ENCODE measurements at regions not wholly inside any gene's neighbourhood (a gene's known extent, or its start where the extent isn't known, plus 50 kb on each side); places are given as distances from the start of the nearest gene placed in this dataset.

GRCh38 chr6:63434943-63435342 is 115.2 kb upstream of the LGSN start:
- DNase-seq (ENCODE audit: low read depth, low spot score), result no peak
- in situ Hi-C loops (cut with HindIII; ENCODE audit: low pct_unique_long_range_greater_than_20kb, low sequenced_read_pairs), result no loop called here

- no peak for DNase-seq (ENCODE audit: low read depth, low spot score)
These were observed 116.6 kb upstream of the LGSN start for GRCh38 chr6:63436356-63436755.

GRCh38 chr6:63437058-63437457 is 117.3 kb upstream of the LGSN start:
- in situ Hi-C loops (cut with HindIII; ENCODE audit: low pct_unique_long_range_greater_than_20kb, low sequenced_read_pairs), result no loop called here
- DNase-seq (ENCODE audit: low read depth, low spot score), result no peak

More at GRCh38 chr6:63436356-63436755, 116.6 kb upstream of the LGSN start:
- in situ Hi-C loops (cut with HindIII; ENCODE audit: low pct_unique_long_range_greater_than_20kb, low sequenced_read_pairs), result no loop called here

GRCh38 chr6:63440057-63440456 is 120.3 kb upstream of the LGSN start:
- in situ Hi-C loops (cut with HindIII; ENCODE audit: low pct_unique_long_range_greater_than_20kb, low sequenced_read_pairs), result no loop called here
- DNase-seq (ENCODE audit: low read depth, low spot score), result peak; percentile 30

- in situ Hi-C loops (cut with HindIII; ENCODE audit: low pct_unique_long_range_greater_than_20kb, low sequenced_read_pairs), result no loop called here
- no peak for DNase-seq (ENCODE audit: low read depth, low spot score)
These were observed 120.8 kb upstream of the LGSN start for GRCh38 chr6:63440594-63440993.

GRCh38 chr6:63441266-63441956 is 121.6 kb upstream of the LGSN start:
- in situ Hi-C loops (cut with HindIII; ENCODE audit: low pct_unique_long_range_greater_than_20kb, low sequenced_read_pairs), result no loop called here
- no peak for DNase-seq (ENCODE audit: low read depth, low spot score)

GRCh38 chr6:63442870-63443269 is 123.1 kb upstream of the LGSN start:
- no peak for DNase-seq (ENCODE audit: low read depth, low spot score)
- in situ Hi-C loops (cut with HindIII; ENCODE audit: low pct_unique_long_range_greater_than_20kb, low sequenced_read_pairs), result no loop called here

GRCh38 chr6:63444768-63445167 is 125.0 kb upstream of the LGSN start:
- no peak for DNase-seq (ENCODE audit: low read depth, low spot score)
- in situ Hi-C loops (cut with HindIII; ENCODE audit: low pct_unique_long_range_greater_than_20kb, low sequenced_read_pairs), result no loop called here

- in situ Hi-C loops (cut with HindIII; ENCODE audit: low pct_unique_long_range_greater_than_20kb, low sequenced_read_pairs), result no loop called here
- no peak for DNase-seq (ENCODE audit: low read depth, low spot score)
These were observed 125.9 kb upstream of the LOC128125822 start for GRCh38 chr6:63446405-63446804.

- DNase-seq (ENCODE audit: low read depth, low spot score), result no peak
- in situ Hi-C loops (cut with HindIII; ENCODE audit: low pct_unique_long_range_greater_than_20kb, low sequenced_read_pairs), result no loop called here
These were observed 125.1 kb upstream of the LOC128125822 start for GRCh38 chr6:63447134-63447533.

GRCh38 chr6:63448229-63448628 is 124.1 kb upstream of the LOC128125822 start:
- no peak for DNase-seq (ENCODE audit: low read depth, low spot score)
- in situ Hi-C loops (cut with HindIII; ENCODE audit: low pct_unique_long_range_greater_than_20kb, low sequenced_read_pairs), result no loop called here

- DNase-seq (ENCODE audit: low read depth, low spot score), result no peak
- in situ Hi-C loops (cut with HindIII; ENCODE audit: low pct_unique_long_range_greater_than_20kb, low sequenced_read_pairs), result no loop called here
These were observed 122.6 kb upstream of the LOC128125822 start for GRCh38 chr6:63449714-63450113.

GRCh38 chr6:63451238-63451637 is 121.0 kb upstream of the LOC128125822 start:
- in situ Hi-C loops (cut with HindIII; ENCODE audit: low pct_unique_long_range_greater_than_20kb, low sequenced_read_pairs), result no loop called here
- no peak for DNase-seq (ENCODE audit: low read depth, low spot score)

GRCh38 chr6:63452125-63452524 is 120.2 kb upstream of the LOC128125822 start:
- no peak for DNase-seq (ENCODE audit: low read depth, low spot score)
- in situ Hi-C loops (cut with HindIII; ENCODE audit: low pct_unique_long_range_greater_than_20kb, low sequenced_read_pairs), result no loop called here

- no peak for DNase-seq (ENCODE audit: low read depth, low spot score)
- in situ Hi-C loops (cut with HindIII; ENCODE audit: low pct_unique_long_range_greater_than_20kb, low sequenced_read_pairs), result no loop called here
These were observed 115.5 kb upstream of the LOC128125822 start for GRCh38 chr6:63456734-63457133.

GRCh38 chr6:63458480-63459115 is 113.7 kb upstream of the LOC128125822 start:
- DNase-seq (ENCODE audit: low read depth, low spot score), result no peak
- in situ Hi-C loops (cut with HindIII; ENCODE audit: low pct_unique_long_range_greater_than_20kb, low sequenced_read_pairs), result no loop called here

GRCh38 chr6:63459814-63460213 is 112.5 kb upstream of the LOC128125822 start:
- in situ Hi-C loops (cut with HindIII; ENCODE audit: low pct_unique_long_range_greater_than_20kb, low sequenced_read_pairs), result no loop called here

GRCh38 chr6:63460971-63461370 is 111.3 kb upstream of the LOC128125822 start:
- in situ Hi-C loops (cut with HindIII; ENCODE audit: low pct_unique_long_range_greater_than_20kb, low sequenced_read_pairs), result no loop called here

More at GRCh38 chr6:63459814-63460213, 112.5 kb upstream of the LOC128125822 start:
- no peak for DNase-seq (ENCODE audit: low read depth, low spot score)

GRCh38 chr6:63464060-63464459 is 108.2 kb upstream of the LOC128125822 start:
- in situ Hi-C loops (cut with HindIII; ENCODE audit: low pct_unique_long_range_greater_than_20kb, low sequenced_read_pairs), result no loop called here
- no peak for DNase-seq (ENCODE audit: low read depth, low spot score)

More at GRCh38 chr6:63460971-63461370, 111.3 kb upstream of the LOC128125822 start:
- DNase-seq (ENCODE audit: low read depth, low spot score), result no peak
